ENCODE measurements at regions not wholly inside any gene's neighbourhood (a gene's known extent, or its start where the extent isn't known, plus 50 kb on each side); places are given as distances from the start of the nearest gene placed in this dataset.

GRCh38 chr2:2567776-2568175 lies 236.7 kb upstream of the MYT1L start:
- DNase-seq (ENCODE audit: low read depth) = no peak

- DNase-seq (ENCODE audit: low read depth) = no peak
Measured at GRCh38 chr2:2566396-2567323, 235.6 kb upstream of the MYT1L start.

- no peak for DNase-seq (ENCODE audit: low read depth)
Measured at GRCh38 chr2:2565671-2566070, 234.6 kb upstream of the MYT1L start.

- DNase-seq (ENCODE audit: low read depth) = no peak
Measured at GRCh38 chr2:2564300-2565078, 233.4 kb upstream of the MYT1L start.

GRCh38 chr2:2563309-2563860 lies 232.3 kb upstream of the MYT1L start:
- no peak for DNase-seq (ENCODE audit: low read depth)

- DNase-seq (ENCODE audit: low read depth) = no peak
Measured at GRCh38 chr2:2562867-2563266, 231.8 kb upstream of the MYT1L start.

- DNase-seq (ENCODE audit: low read depth) = no peak
Measured at GRCh38 chr2:2561346-2562095, 230.4 kb upstream of the MYT1L start.

- no peak for DNase-seq (ENCODE audit: low read depth)
Measured at GRCh38 chr2:2560374-2561015, 229.4 kb upstream of the MYT1L start.

GRCh38 chr2:2558476-2558875 lies 227.4 kb upstream of the MYT1L start:
- DNase-seq (ENCODE audit: low read depth) = no peak

- no peak for DNase-seq (ENCODE audit: low read depth)
Measured at GRCh38 chr2:2557475-2557874, 226.4 kb upstream of the MYT1L start.

GRCh38 chr2:2550856-2551255 lies 219.8 kb upstream of the MYT1L start:
- no peak for DNase-seq (ENCODE audit: low read depth)

GRCh38 chr2:2547911-2548310 lies 216.8 kb upstream of the MYT1L start:
- DNase-seq (ENCODE audit: low read depth) = no peak

- no peak for DNase-seq (ENCODE audit: low read depth)
Measured at GRCh38 chr2:2547451-2547850, 216.4 kb upstream of the MYT1L start.

GRCh38 chr2:2546046-2546445 lies 215.0 kb upstream of the MYT1L start:
- no peak for DNase-seq (ENCODE audit: low read depth)

GRCh38 chr2:2542966-2543611 lies 212.0 kb upstream of the MYT1L start:
- DNase-seq (ENCODE audit: low read depth) = no peak

- no peak for DNase-seq (ENCODE audit: low read depth)
Measured at GRCh38 chr2:2542316-2542715, 211.2 kb upstream of the MYT1L start.

GRCh38 chr2:2540406-2540805 lies 209.3 kb upstream of the MYT1L start:
- DNase-seq (ENCODE audit: low read depth) = no peak

- DNase-seq (ENCODE audit: low read depth) = no peak
Measured at GRCh38 chr2:2536416-2537056, 205.5 kb upstream of the MYT1L start.

GRCh38 chr2:2530334-2530733 lies 199.3 kb upstream of the MYT1L start:
- no peak for DNase-seq (ENCODE audit: low read depth)

GRCh38 chr2:2528846-2529245 lies 197.8 kb upstream of the MYT1L start:
- DNase-seq (ENCODE audit: low read depth) = no peak

GRCh38 chr2:2527148-2527547 lies 196.1 kb upstream of the MYT1L start:
- DNase-seq (ENCODE audit: low read depth) = no peak

All from non-pigmented ciliary epithelial cell (primary cell).